WTC11 (cell line): ENCODE measurements at regions not wholly inside any gene's neighbourhood (a gene's known extent, or its start where the extent isn't known, plus 50 kb on each side); places are given as distances from the start of the nearest gene placed in this dataset.

ENCODE experiments used
- ATAC-seq: fragments of 200-7000 bp; cut with Tn5 transposase; 2 replicates; pipeline ENCODE4 v1.10.0; 2021; ENCODE audit warnings: mild to moderate bottlenecking, moderate library complexity
- CTCF ChIA-PET: fragments of 300-600 bp; sonication (Branson Sonifier 250); formaldehyde crosslinking; loops from one replicate; lab custom pipeline; 2021; ENCODE audit warnings: antibody characterized with exemption; lab: Charles Lee
- POLR2A ChIA-PET: fragments of 350-600 bp; sonication (Branson Sonifier 250); formaldehyde crosslinking; loops from one replicate; lab custom pipeline; 2021; ENCODE audit warnings: antibody characterized with exemption; lab: Charles Lee
- DNase-seq: peaks from one replicate; pipeline ENCODE4 v3.0.0; 2021; ENCODE audit warnings: low spot score
- H3K27ac Mint-ChIP-seq: 2 replicates; pipeline ENCODE4 v1.8.0; 2021; ENCODE audit warnings: mixed read lengths
- H3K27me3 Mint-ChIP-seq: 2 replicates; pipeline ENCODE4 v1.8.0; 2021; ENCODE audit warnings: low read depth, mild to moderate bottlenecking, moderate library complexity, mixed read lengths
- H3K36me3 Mint-ChIP-seq: 2 replicates; pipeline ENCODE4 v1.8.0; 2021; ENCODE audit warnings: mixed read lengths
- H3K4me1 Mint-ChIP-seq: 2 replicates; pipeline ENCODE4 v1.8.0; 2022; ENCODE audit warnings: mixed read lengths
- H3K4me3 Mint-ChIP-seq: 2 replicates; pipeline ENCODE4 v1.8.0; 2021; ENCODE audit warnings: mild to moderate bottlenecking, moderate library complexity, mixed read lengths
- H3K9me3 Mint-ChIP-seq: 2 replicates; pipeline ENCODE4 v1.8.0; 2021; ENCODE audit warnings: mixed read lengths
- ATF1 ChIP-seq: sonication (generic); formaldehyde crosslinking; IDR thresholded peaks from 2 replicates; pipeline ENCODE4 v1.8.1; 2023; ENCODE audit warnings: mild to moderate bottlenecking, moderate library complexity, missing genetic modification reagents
- ELF4 ChIP-seq: sonication (generic); formaldehyde crosslinking; IDR thresholded peaks from 2 replicates; pipeline ENCODE4 v1.8.1; 2022; ENCODE audit warnings: low read depth, mild to moderate bottlenecking, moderate library complexity, missing genetic modification reagents
- GTF2I ChIP-seq: fragments of 250-450 bp; sonication (Bioruptor Pico); conservative IDR thresholded peaks from 2 replicates; pipeline ENCODE4 v1.4.0; 2021; ENCODE audit warnings: mild to moderate bottlenecking
- MXD4 ChIP-seq: fragments of 250-450 bp; sonication (Bioruptor Pico); IDR thresholded peaks from 2 replicates; pipeline ENCODE4 v1.8.0; 2021; ENCODE audit warnings: mild to moderate bottlenecking, moderate library complexity, borderline replicate concordance
- MYBL2 ChIP-seq: sonication (generic); formaldehyde crosslinking; IDR thresholded peaks from 2 replicates; pipeline ENCODE4 v1.8.1; 2023; ENCODE audit warnings: mild to moderate bottlenecking, moderate library complexity, missing genetic modification reagents
- NFYB ChIP-seq: sonication (generic); formaldehyde crosslinking; conservative IDR thresholded peaks from 2 replicates; pipeline ENCODE4 v1.8.0; 2022; ENCODE audit warnings: low read depth, missing genetic modification reagents
- NR1H2 ChIP-seq: sonication (generic); formaldehyde crosslinking; IDR thresholded peaks from 2 replicates; pipeline ENCODE4 v1.9.0; 2021; ENCODE audit warnings: mild to moderate bottlenecking, moderate library complexity, missing genetic modification reagents
- RORB ChIP-seq: fragments of 250-450 bp; sonication (Bioruptor Pico); IDR thresholded peaks from 2 replicates; pipeline ENCODE4 v1.9.0; 2021; ENCODE audit warnings: mild to moderate bottlenecking
- SP1 ChIP-seq: sonication (generic); formaldehyde crosslinking; conservative IDR thresholded peaks from 2 replicates; pipeline ENCODE4 v1.8.1; 2022; ENCODE audit warnings: missing genetic modification reagents
- TEAD4 ChIP-seq: sonication (generic); formaldehyde crosslinking; IDR thresholded peaks from 2 replicates; pipeline ENCODE4 v1.8.0; 2022; ENCODE audit warnings: mild to moderate bottlenecking, missing genetic modification reagents
- ZNF232 ChIP-seq: sonication (generic); formaldehyde crosslinking; IDR thresholded peaks from 2 replicates; pipeline ENCODE4 v1.8.0; 2022; ENCODE audit warnings: mild to moderate bottlenecking, missing genetic modification reagents
- ZNF317 ChIP-seq: sonication (generic); formaldehyde crosslinking; IDR thresholded peaks from 2 replicates; pipeline ENCODE4 v1.8.1; 2023; ENCODE audit warnings: low read depth, mild to moderate bottlenecking, moderate library complexity, missing genetic modification reagents, borderline replicate concordance
- TF ChIP-seq, protein P1 (sequence below): sonication (generic); formaldehyde crosslinking; IDR thresholded peaks from 2 replicates; pipeline ENCODE4 v1.8.1; 2022; ENCODE audit warnings: low read depth, mild to moderate bottlenecking, moderate library complexity, missing genetic modification reagents, borderline replicate concordance
- TF ChIP-seq, protein P2 (sequence below): sonication (generic); formaldehyde crosslinking; IDR thresholded peaks from 2 replicates; pipeline ENCODE4 v1.8.1; 2023; ENCODE audit warnings: mild to moderate bottlenecking, moderate library complexity, missing genetic modification reagents
- TF ChIP-seq, protein P3 (sequence below): fragments of 250-450 bp; sonication (Bioruptor Pico); IDR thresholded peaks from 2 replicates; pipeline ENCODE4 v1.9.0; 2021; ENCODE audit warnings: mild to moderate bottlenecking, borderline replicate concordance
- TF ChIP-seq, protein P4 (sequence below): sonication (generic); formaldehyde crosslinking; IDR thresholded peaks from 2 replicates; pipeline ENCODE4 v1.8.1; 2023; ENCODE audit warnings: mild to moderate bottlenecking, missing genetic modification reagents
- TF ChIP-seq, protein P5 (sequence below): sonication (generic); formaldehyde crosslinking; IDR thresholded peaks from 2 replicates; pipeline ENCODE4 v1.8.1; 2022; ENCODE audit warnings: mild to moderate bottlenecking, missing genetic modification reagents, moderate library complexity, borderline replicate concordance
- TF ChIP-seq, protein P6 (sequence below): fragments of 250-450 bp; sonication (Bioruptor Pico); IDR thresholded peaks from 2 replicates; pipeline ENCODE4 v1.9.0; 2021; ENCODE audit warnings: mild to moderate bottlenecking
- TF ChIP-seq, protein P7 (sequence below): sonication (generic); formaldehyde crosslinking; conservative IDR thresholded peaks from 2 replicates; pipeline ENCODE4 v1.8.1; 2022; ENCODE audit warnings: mild to moderate bottlenecking, missing genetic modification reagents
- TF ChIP-seq, protein P8 (sequence below): sonication (generic); formaldehyde crosslinking; IDR thresholded peaks from 2 replicates; pipeline ENCODE4 v1.8.1; 2023; ENCODE audit warnings: mild to moderate bottlenecking, missing genetic modification reagents, moderate library complexity

DNA sequence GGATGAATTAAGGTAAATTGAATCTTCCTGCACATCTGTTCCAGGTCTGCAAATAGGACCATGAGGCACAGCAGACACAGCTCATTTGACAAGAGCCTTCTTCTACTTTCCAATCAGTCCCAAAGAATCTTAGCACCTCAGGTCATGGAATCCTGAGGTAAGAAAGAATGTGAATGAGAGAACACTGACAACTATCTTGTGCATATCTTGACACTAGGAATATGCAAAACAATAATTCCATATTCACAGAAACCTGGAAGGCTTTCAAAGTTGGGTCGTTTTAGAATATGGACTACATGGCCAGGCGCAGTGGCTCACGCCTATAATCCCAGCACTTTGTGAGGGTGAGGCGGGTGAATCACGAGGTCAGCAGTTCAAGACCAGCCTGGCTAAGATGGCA is 1009.4 kb upstream of the GOT2 start (continued):
- no peak for TF ChIP-seq SP1 (CRISPR knock-in tag)
- TF ChIP-seq, protein P1, sequence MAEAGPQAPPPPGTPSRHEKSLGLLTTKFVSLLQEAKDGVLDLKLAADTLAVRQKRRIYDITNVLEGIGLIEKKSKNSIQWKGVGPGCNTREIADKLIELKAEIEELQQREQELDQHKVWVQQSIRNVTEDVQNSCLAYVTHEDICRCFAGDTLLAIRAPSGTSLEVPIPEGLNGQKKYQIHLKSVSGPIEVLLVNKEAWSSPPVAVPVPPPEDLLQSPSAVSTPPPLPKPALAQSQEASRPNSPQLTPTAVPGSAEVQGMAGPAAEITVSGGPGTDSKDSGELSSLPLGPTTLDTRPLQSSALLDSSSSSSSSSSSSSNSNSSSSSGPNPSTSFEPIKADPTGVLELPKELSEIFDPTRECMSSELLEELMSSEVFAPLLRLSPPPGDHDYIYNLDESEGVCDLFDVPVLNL (CRISPR knock-in tag): no peak
- TF ChIP-seq ELF4: no peak
- TF ChIP-seq TEAD4: no peak
- TF ChIP-seq GTF2I (CRISPR knock-in tag): no peak
- TF ChIP-seq, all 79 proteins: peak for 0

DNA sequence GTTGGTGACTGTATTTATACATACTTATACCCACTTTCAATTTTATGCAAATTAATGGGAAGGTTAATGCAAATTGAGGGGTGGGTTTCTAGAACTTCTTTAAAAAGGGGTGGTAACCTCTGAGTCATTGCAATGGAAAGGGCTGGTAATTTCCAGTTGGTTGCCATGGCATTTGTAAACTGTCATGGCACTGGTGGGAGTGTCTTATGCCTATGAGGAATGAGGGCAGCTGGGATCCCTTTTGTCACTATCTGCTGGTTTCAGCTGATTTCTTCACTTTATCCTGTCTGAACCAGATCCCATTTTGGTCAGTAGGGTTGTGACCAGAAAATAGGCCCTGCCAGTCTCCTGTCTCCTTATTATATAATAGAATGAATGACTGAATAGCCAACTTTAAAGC is 1006.7 kb upstream of the GOT2 start:
- Mint-ChIP-seq H3K9me3 (peaks cover 5% of the 10 kb centered on the region), H3K4me3 (no peak overlapping the region)
- CTCF ChIA-PET: no interaction called here
- POLR2A ChIA-PET: no interaction called here
- ATAC-seq: no peak
- no peak for DNase-seq
- TF ChIP-seq NFYB: no peak
- TF ChIP-seq, protein P2, sequence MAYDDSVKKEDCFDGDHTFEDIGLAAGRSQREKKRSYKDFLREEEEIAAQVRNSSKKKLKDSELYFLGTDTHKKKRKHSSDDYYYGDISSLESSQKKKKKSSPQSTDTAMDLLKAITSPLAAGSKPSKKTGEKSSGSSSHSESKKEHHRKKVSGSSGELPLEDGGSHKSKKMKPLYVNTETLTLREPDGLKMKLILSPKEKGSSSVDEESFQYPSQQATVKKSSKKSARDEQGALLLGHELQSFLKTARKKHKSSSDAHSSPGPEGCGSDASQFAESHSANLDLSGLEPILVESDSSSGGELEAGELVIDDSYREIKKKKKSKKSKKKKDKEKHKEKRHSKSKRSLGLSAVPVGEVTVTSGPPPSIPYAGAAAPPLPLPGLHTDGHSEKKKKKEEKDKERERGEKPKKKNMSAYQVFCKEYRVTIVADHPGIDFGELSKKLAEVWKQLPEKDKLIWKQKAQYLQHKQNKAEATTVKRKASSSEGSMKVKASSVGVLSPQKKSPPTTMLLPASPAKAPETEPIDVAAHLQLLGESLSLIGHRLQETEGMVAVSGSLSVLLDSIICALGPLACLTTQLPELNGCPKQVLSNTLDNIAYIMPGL (CRISPR knock-in tag): no peak
- TF ChIP-seq RORB (CRISPR knock-in tag): no peak
- TF ChIP-seq, protein P3, sequence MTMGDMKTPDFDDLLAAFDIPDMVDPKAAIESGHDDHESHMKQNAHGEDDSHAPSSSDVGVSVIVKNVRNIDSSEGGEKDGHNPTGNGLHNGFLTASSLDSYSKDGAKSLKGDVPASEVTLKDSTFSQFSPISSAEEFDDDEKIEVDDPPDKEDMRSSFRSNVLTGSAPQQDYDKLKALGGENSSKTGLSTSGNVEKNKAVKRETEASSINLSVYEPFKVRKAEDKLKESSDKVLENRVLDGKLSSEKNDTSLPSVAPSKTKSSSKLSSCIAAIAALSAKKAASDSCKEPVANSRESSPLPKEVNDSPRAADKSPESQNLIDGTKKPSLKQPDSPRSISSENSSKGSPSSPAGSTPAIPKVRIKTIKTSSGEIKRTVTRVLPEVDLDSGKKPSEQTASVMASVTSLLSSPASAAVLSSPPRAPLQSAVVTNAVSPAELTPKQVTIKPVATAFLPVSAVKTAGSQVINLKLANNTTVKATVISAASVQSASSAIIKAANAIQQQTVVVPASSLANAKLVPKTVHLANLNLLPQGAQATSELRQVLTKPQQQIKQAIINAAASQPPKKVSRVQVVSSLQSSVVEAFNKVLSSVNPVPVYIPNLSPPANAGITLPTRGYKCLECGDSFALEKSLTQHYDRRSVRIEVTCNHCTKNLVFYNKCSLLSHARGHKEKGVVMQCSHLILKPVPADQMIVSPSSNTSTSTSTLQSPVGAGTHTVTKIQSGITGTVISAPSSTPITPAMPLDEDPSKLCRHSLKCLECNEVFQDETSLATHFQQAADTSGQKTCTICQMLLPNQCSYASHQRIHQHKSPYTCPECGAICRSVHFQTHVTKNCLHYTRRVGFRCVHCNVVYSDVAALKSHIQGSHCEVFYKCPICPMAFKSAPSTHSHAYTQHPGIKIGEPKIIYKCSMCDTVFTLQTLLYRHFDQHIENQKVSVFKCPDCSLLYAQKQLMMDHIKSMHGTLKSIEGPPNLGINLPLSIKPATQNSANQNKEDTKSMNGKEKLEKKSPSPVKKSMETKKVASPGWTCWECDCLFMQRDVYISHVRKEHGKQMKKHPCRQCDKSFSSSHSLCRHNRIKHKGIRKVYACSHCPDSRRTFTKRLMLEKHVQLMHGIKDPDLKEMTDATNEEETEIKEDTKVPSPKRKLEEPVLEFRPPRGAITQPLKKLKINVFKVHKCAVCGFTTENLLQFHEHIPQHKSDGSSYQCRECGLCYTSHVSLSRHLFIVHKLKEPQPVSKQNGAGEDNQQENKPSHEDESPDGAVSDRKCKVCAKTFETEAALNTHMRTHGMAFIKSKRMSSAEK (CRISPR knock-in tag): no peak
- TF ChIP-seq, protein P4, sequence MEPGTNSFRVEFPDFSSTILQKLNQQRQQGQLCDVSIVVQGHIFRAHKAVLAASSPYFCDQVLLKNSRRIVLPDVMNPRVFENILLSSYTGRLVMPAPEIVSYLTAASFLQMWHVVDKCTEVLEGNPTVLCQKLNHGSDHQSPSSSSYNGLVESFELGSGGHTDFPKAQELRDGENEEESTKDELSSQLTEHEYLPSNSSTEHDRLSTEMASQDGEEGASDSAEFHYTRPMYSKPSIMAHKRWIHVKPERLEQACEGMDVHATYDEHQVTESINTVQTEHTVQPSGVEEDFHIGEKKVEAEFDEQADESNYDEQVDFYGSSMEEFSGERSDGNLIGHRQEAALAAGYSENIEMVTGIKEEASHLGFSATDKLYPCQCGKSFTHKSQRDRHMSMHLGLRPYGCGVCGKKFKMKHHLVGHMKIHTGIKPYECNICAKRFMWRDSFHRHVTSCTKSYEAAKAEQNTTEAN (CRISPR knock-in tag): no peak
- no peak for TF ChIP-seq ATF1 (CRISPR knock-in tag)
- TF ChIP-seq, protein P5, sequence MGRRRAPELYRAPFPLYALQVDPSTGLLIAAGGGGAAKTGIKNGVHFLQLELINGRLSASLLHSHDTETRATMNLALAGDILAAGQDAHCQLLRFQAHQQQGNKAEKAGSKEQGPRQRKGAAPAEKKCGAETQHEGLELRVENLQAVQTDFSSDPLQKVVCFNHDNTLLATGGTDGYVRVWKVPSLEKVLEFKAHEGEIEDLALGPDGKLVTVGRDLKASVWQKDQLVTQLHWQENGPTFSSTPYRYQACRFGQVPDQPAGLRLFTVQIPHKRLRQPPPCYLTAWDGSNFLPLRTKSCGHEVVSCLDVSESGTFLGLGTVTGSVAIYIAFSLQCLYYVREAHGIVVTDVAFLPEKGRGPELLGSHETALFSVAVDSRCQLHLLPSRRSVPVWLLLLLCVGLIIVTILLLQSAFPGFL (CRISPR knock-in tag): no peak
- no peak for TF ChIP-seq ZNF232 (CRISPR knock-in tag)
- TF ChIP-seq, all 79 proteins: peak for 0
- Mint-ChIP-seq H3K36me3 (no peaks in the 10 kb centered on the region), H3K4me1 (no peaks in the 10 kb centered on the region), H3K27me3 (no peaks in the 10 kb centered on the region), H3K27ac (no peak overlapping the region)

DNA sequence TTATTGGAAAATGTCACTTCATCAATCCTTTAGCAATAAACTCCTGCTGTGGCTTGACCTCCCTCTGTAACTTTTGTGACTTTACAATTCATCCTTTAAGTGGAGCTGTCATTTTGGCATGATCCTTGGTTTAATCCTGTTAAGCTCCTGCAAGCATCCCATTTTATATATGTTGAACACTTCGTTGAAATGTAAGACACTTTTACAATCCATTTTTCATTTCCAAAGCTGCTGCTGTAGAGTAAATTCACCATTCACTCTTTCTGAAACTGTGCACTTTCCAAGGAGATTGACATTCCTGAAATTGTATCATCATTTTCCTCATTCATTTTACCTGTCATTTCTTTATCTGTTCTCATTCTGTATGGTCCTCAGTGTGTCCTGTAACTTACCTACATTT is 1003.2 kb upstream of the GOT2 start:
- ChIA-PET POLR2A (no interaction called here), CTCF (no interaction called here)
- TF ChIP-seq ZNF317 (CRISPR knock-in tag) (no peak), NR1H2 (CRISPR knock-in tag) (no peak), MYBL2 (no peak), MXD4 (CRISPR knock-in tag) (no peak)
- TF ChIP-seq, protein P6, sequence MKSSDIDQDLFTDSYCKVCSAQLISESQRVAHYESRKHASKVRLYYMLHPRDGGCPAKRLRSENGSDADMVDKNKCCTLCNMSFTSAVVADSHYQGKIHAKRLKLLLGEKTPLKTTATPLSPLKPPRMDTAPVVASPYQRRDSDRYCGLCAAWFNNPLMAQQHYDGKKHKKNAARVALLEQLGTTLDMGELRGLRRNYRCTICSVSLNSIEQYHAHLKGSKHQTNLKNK: no peak
- TF ChIP-seq, protein P7, sequence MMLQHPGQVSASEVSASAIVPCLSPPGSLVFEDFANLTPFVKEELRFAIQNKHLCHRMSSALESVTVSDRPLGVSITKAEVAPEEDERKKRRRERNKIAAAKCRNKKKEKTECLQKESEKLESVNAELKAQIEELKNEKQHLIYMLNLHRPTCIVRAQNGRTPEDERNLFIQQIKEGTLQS: no peak
- TF ChIP-seq, protein P8, sequence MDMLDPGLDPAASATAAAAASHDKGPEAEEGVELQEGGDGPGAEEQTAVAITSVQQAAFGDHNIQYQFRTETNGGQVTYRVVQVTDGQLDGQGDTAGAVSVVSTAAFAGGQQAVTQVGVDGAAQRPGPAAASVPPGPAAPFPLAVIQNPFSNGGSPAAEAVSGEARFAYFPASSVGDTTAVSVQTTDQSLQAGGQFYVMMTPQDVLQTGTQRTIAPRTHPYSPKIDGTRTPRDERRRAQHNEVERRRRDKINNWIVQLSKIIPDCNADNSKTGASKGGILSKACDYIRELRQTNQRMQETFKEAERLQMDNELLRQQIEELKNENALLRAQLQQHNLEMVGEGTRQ (CRISPR knock-in tag): no peak
- TF ChIP-seq, protein P1 (CRISPR knock-in tag): no peak
- H3K27me3 Mint-ChIP-seq: no peaks in the 10 kb centered on the region; the same call in 1 of the 2 replicates
- H3K9me3 Mint-ChIP-seq: peaks cover 9% of the 10 kb centered on the region
- ATAC-seq (no peak), DNase-seq (no peak)
- no peak overlapping the region for H3K27ac Mint-ChIP-seq
- no peak overlapping the region for H3K4me3 Mint-ChIP-seq
- no peaks in the 10 kb centered on the region for H3K4me1 Mint-ChIP-seq
- no peaks in the 10 kb centered on the region for H3K36me3 Mint-ChIP-seq
